SIG-M5 treated with dmso at 0.1 percent for 504 hours (cell line): ENCODE measurements at regions not wholly inside any gene's neighbourhood (a gene's known extent, or its start where the extent isn't known, plus 50 kb on each side); places are given as distances from the start of the nearest gene placed in this dataset.
A peak's percentile ranks its signal among the peaks of the same experiment; 100 is the strongest.

Source experiments
- DNase-seq: peaks from one replicate; lab custom pipeline; 2025; ENCODE audit not compliant: unreplicated experiment; lab: John Stamatoyannopoulos, UW

- DNase-seq: no peak
Observed at GRCh38 chr12:89020689-89021088, 331.6 kb downstream of the DUSP6 start.

GRCh38 chr12:89020121-89020480 is 332.2 kb downstream of the DUSP6 start:
- no peak for DNase-seq

GRCh38 chr12:89019439-89020120 is 332.7 kb downstream of the DUSP6 start:
- DNase-seq: peak; percentile 86

- DNase-seq: peak; percentile 76
Observed at GRCh38 chr12:89016970-89017778, 335.1 kb downstream of the DUSP6 start.

GRCh38 chr12:89015419-89015818 is 336.9 kb downstream of the DUSP6 start:
- DNase-seq: no peak

DNA sequence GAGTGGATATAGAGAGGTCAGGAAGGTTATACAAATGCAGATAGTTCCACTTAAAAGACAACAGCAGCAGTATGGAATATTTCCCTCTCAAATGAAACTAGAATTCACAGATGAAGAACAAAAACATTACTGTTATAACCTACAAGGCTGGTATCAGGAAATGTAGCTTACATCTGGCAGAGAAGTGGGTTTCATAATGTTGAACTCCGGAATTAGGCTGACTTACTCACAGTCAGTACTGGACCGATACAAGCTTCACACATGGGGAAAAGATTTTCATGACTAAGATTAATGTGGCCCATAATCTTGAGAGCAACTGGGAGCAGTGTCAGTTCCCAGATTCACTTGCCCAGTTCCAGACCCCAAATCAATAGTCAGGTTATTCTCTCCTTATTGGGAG is 353.9 kb downstream of the DUSP6 start:
- no peak for DNase-seq

GRCh38 chr12:88996200-88996788 is 356.0 kb downstream of the DUSP6 start:
- no peak for DNase-seq

GRCh38 chr12:88994971-88995370 is 357.3 kb downstream of the DUSP6 start:
- DNase-seq: no peak

DNA sequence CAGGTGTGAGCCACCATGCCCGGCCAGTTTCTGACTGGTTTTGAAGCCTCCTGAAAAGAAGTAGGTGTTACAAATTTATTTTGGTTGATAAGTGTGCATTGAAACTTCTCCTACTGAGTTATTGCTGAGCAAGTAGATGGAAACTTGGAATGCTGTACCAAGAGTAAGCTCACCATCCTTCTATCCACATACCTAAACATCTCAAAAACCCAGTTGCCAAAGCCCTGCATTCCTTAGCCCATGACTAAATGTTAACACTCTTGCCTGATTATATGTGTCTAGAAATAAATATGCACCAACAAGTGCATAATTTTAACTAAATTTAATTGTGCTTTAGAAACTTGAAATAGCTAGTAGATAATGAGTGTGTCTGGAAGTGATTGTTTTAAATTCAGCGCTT is 357.8 kb downstream of the DUSP6 start:
- no peak for DNase-seq

DNA sequence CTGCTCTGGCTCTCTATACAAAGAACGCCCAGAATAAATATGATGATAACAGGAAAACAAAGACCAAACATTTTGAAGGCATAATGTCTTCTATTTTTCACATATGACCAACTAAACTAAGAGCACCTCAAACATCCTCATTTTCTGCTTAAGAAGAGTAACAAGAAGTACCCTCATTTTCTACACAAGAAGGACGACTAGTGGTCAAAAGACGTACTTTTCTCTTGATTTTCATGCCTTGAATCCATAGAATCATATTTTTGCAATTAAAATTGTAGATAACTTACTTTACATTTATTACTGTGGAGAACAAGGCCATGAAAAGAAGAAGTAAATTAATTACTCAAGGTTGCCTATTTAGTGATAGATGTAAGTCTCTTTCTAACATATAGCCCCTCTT is 358.6 kb downstream of the DUSP6 start:
- DNase-seq: peak; percentile 57

DNA sequence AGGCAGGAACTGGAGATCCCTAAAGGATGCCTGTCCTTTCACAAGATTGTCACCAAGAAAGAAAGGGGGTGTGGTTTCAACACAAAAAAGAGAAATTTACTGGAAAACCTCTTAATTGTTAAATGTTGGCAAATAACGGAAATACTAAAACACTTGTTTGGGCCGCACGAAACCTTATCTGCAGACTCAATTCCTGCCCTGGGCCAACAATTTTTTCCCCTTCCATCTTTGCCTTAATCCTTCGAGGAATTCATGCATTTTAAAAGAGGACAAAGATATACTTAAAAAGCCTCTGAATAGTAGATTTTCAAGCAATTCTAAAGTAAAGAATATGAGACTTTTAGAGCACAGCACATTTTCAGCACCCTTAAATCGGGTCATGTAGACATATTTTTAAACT is 366.2 kb downstream of the DUSP6 start:
- DNase-seq: no peak

DNA sequence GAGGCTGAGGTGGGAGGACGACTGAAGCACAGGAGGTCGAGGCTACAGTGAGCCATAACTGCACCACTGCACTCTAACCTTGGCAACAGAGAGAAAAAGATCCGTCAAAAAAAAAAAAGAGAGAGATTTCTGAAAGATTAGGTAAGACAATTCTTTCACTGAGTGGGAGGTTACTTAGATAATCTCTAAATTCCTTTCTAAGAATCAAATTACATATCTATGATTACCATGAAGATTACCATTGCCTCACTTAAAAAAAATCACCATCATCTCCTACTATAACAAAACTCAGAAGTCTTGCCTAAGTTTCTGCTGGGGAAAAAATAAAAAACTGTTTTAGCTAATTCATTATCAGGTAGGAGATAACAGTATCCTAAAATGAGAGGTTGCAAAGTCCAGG is 366.7 kb downstream of the DUSP6 start:
- no peak for DNase-seq

GRCh38 chr12:88985011-88985410 is 367.3 kb downstream of the DUSP6 start:
- no peak for DNase-seq

DNA sequence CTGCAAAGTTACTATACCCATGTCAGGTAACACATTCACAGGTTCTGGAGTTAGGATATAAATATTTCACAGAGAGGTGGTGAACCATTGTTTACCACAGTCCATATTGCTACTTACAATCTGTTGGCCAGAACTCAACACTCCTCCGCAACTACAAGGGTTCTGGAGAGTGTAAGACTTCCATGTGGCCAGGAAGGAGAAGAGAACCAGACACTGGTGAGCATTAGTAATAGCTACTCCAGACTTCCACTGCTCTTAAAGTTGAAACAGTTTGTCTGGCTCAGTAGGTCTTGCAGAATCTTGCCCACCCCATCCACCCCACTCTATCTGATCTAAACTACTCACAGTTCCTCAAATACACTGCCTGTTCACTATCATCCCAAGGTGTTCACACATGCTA is 369.6 kb downstream of the DUSP6 start:
- no peak for DNase-seq

- DNase-seq: no peak
Observed at GRCh38 chr12:88977115-88977514, 375.2 kb downstream of the DUSP6 start.

GRCh38 chr12:88973998-88974397 is 378.3 kb downstream of the DUSP6 start:
- no peak for DNase-seq

- DNase-seq: no peak
Observed at GRCh38 chr12:88970740-88971139, 381.6 kb downstream of the DUSP6 start.

DNA sequence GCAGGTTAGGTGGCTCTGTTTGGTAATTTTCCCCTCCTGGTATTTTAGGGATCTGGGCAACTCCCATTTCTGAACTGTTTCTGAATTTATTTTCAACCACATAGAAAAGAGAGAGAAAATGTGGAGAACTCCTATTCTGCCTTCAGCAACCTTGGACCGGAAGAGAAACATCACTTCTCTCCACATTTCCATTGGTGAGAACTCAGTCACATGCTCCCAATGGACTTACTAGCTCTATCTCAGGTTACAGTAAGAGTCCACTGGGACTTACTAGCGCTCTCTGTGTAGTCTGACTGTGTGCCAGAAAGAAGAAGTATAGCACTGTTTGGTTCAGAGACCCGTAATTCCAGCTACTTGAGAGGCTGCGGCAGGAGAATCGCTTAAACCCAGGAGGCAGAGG is 383.2 kb downstream of the DUSP6 start:
- no peak for DNase-seq

- no peak for DNase-seq
Observed at GRCh38 chr12:88960213-88960878, 380.1 kb upstream of the KITLG start.

DNA sequence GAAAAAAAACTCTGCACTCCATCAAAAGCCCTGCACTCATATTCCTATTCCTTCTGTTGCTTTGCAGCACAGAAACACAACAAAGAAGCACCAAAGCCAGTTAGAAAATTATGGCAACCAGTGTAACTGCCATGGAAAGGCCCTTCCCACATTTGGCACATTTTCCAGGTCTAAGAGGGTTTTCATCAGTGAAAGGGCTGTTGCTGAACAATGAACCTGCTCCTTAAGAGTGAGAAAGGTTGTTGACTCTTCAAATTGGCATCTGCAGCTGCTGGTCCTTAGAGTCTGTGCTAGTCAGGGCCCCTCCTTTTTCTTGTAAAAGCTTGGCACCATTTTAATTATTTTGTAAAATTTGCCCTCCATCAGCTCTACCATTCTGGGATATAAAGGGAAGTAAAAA is 378.7 kb upstream of the KITLG start:
- no peak for DNase-seq

DNA sequence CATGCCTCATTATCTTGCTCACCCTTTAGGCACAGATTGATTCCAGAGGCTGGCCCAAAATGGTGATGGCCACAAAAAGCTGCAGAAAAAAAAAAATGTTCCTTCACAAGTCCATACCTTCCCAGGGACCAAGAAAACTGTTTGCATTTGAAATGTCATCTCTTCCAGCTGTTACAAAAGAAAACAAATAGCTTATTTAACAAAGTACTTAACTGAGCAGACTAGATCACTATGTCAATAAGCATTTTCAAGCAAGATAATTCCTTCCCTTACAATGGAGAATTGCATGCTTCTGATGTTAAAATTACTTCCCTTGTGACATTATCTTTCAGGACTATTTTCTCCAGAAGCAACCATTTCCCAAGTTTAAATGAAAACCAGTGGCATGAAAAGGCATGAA is 377.9 kb upstream of the KITLG start:
- DNase-seq: no peak

DNA sequence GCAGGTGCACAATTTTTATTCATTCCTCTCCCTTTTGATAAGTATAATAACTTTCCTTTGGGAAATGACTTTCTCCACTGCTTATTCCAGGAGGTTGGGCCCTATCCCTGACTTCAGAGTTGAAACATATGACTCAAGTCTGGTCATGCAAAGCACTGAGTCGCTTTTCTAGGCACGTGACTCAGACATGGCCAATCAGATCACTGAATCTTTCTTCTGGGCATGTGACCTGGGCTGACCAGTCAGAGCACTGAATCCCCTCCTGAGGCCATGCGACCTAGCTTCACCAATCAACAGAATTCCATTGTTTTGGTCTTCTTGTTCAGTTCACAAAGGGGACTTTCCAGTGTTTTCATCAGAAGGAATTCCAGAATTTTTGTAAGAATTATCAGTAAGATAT is 377.1 kb upstream of the KITLG start:
- no peak for DNase-seq
